ENCODE measurements at regions not wholly inside any gene's neighbourhood (a gene's known extent, or its start where the extent isn't known, plus 50 kb on each side); places are given as distances from the start of the nearest gene placed in this dataset.
A peak's percentile ranks its signal among the peaks of the same experiment; 100 is the strongest.

- no peak overlapping the region for H2AFZ ChIP-seq (ENCODE audit: control insufficient read depth, low read depth, low read length)
- no peaks in the 10 kb centered on the region for H3K9me3 ChIP-seq (replicated peaks; ENCODE audit: control insufficient read depth, insufficient read depth, low read length)
- BruUV-seq (replicated peaks), result no TSS peak
- intact Hi-C loops (cut with micrococcal nuclease; ENCODE audit: unreplicated experiment), result no loop called here
- no peaks in the 10 kb centered on the region for H3K36me3 ChIP-seq (ENCODE audit: control insufficient read depth in 2 of 2, insufficient read depth in 2 of 2, low read length in 1 of 2)
- ChIA-PET RAD21 (ENCODE audit: unreplicated experiment) (no interaction called here), POLR2A (no interaction called here), CTCF (no interaction called here), SMC1A (ENCODE audit: uncharacterized antibody, unreplicated experiment) (no interaction called here)
- no peak for TF ChIP-seq PRDM15 (CRISPR knock-in tag; IDR thresholded peaks at IDR 0.05)
- TF ChIP-seq GABPA (IDR thresholded peaks at IDR 0.05; ENCODE audit: low read depth), result no peak
- TF ChIP-seq PAX5 (IDR thresholded peaks at IDR 0.05; ENCODE audit: borderline replicate concordance, low read depth, low read length), result no peak
- no peak for TF ChIP-seq ZBED1 (IDR thresholded peaks at IDR 0.05; ENCODE audit: borderline replicate concordance)
- 0 out of 6 replicates have a peak, but pooled peaks of 1 of the 3 experiments have one; percentile 5 for TF ChIP-seq CTCF (IDR thresholded peaks at IDR 0.05 in 2 of 3, conservative IDR thresholded peaks at IDR 0.05 in 1 of 3; ENCODE audit: control insufficient read depth in 2 of 3, extremely low read depth in 1 of 3, insufficient read depth in 1 of 3, low read depth in 3 of 3, low read length in 3 of 3)
- TF ChIP-seq ASH2L (IDR thresholded peaks at IDR 0.05; ENCODE audit: borderline replicate concordance, low read depth), result no peak
- no peaks in the 10 kb centered on the region for H4K20me1 ChIP-seq (ENCODE audit: control insufficient read depth, insufficient read depth)
- H3K4me3 ChIP-seq, result no peak overlapping the region
- H3K4me1 ChIP-seq (ENCODE audit: control insufficient read depth, insufficient read depth, low read length), result no peaks in the 10 kb centered on the region
- no peak for FAIRE-seq
- H3K27ac ChIP-seq (ENCODE audit: control insufficient read depth, insufficient read depth), result no peak overlapping the region
- H3K79me2 ChIP-seq (ENCODE audit: control insufficient read depth, insufficient read depth, low read length), result no peaks in the 10 kb centered on the region
- H3K9ac ChIP-seq (ENCODE audit: control insufficient read depth, insufficient read depth, low read length), result no peak overlapping the region
- DNase-seq (ENCODE audit: low read depth, low spot score), result no peak
- H3K4me2 ChIP-seq (ENCODE audit: control insufficient read depth, insufficient read depth), result no peak overlapping the region
- peak; percentile 86 for ATAC-seq
- in situ Hi-C loops (cut with MboI), result no loop called here
- no peaks in the 10 kb centered on the region for H3K27me3 ChIP-seq (replicated peaks in 1 of 2; ENCODE audit: control insufficient read depth in 2 of 2, insufficient read depth in 2 of 2, low read length in 1 of 2)
Measured at GRCh38 chr3:153903430-153903829, 217.8 kb upstream of the ARHGEF26 start.

All from GM12878 (cell line).